ENCODE measurements at regions not wholly inside any gene's neighbourhood (a gene's known extent, or its start where the extent isn't known, plus 50 kb on each side); places are given as distances from the start of the nearest gene placed in this dataset.
"Not testable (repeated sequence)": the region's sequence is repeated elsewhere in the genome, so short reads cannot be mapped to it uniquely, and the experiment has no call there.

DNA sequence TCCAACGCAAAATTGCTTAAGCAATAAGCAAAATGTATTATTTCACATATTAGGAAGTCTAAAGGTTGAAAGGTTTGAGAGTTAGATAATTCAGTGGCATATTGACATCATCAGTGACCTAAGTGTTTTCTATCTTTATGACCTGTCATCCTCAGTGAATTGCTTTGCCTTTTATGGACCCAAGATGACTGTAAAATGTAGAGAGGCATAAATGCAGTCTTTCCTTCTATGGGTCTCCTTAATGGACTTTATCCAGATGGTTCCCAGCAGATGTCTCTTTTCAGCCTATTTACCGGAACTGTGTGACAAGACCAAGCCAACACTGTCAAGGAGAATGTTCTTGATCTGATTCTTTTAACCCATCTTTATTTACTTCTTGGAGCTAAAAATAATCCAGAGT is 615.8 kb downstream of the TTLL7 start:
- TF ChIP-seq, protein P1, sequence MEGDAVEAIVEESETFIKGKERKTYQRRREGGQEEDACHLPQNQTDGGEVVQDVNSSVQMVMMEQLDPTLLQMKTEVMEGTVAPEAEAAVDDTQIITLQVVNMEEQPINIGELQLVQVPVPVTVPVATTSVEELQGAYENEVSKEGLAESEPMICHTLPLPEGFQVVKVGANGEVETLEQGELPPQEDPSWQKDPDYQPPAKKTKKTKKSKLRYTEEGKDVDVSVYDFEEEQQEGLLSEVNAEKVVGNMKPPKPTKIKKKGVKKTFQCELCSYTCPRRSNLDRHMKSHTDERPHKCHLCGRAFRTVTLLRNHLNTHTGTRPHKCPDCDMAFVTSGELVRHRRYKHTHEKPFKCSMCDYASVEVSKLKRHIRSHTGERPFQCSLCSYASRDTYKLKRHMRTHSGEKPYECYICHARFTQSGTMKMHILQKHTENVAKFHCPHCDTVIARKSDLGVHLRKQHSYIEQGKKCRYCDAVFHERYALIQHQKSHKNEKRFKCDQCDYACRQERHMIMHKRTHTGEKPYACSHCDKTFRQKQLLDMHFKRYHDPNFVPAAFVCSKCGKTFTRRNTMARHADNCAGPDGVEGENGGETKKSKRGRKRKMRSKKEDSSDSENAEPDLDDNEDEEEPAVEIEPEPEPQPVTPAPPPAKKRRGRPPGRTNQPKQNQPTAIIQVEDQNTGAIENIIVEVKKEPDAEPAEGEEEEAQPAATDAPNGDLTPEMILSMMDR (IDR thresholded peaks at IDR 0.05) = not testable (repeated sequence)
- not testable (repeated sequence) for TF ChIP-seq POLR2A, POLR2AphosphoS5, EP300 (IDR thresholded peaks at IDR 0.05)

Data from upper lobe of left lung (tissue), 4 donors.